Left ventricle myocardium inferior (tissue), 1 donor: ENCODE measurements at regions not wholly inside any gene's neighbourhood (a gene's known extent, or its start where the extent isn't known, plus 50 kb on each side); places are given as distances from the start of the nearest gene placed in this dataset.

Source experiments
- DNase-seq: peaks from one replicate; pipeline ENCODE4 v3.0.0-alpha.2; 2020
- H3K27ac ChIP-seq: fragments of 200-600 bp; replicated peaks from 2 replicates; pipeline ENCODE4 v1.8.0; 2021
- H3K27me3 ChIP-seq: fragments of 200-600 bp; 2 replicates; pipeline ENCODE4 v1.8.0; 2021; ENCODE audit warnings: low read depth
- H3K36me3 ChIP-seq: fragments of 200-600 bp; 2 replicates; pipeline ENCODE4 v1.8.0; 2021
- H3K4me1 ChIP-seq: fragments of 200-600 bp; 2 replicates; pipeline ENCODE4 v1.8.0; 2021
- H3K4me3 ChIP-seq: fragments of 200-600 bp; 2 replicates; pipeline ENCODE4 v1.8.0; 2021; ENCODE audit warnings: mild to moderate bottlenecking, moderate library complexity
- H3K9me3 ChIP-seq: fragments of 200-600 bp; replicated peaks from 2 replicates; pipeline ENCODE4 v1.8.0; 2021
- CTCF ChIP-seq: fragments of 200-600 bp; IDR thresholded peaks from 2 replicates; pipeline ENCODE4 v1.8.0; 2021; ENCODE audit warnings: antibody characterized with exemption, mild to moderate bottlenecking, borderline replicate concordance
- intact Hi-C: fragments of 100-400 bp; cut with micrococcal nuclease; formaldehyde crosslinking; loops from one replicate; pipeline ENCODE4 v1.11.0; 2022
- donor health status: DM: no; HTN: yes; CAD: no; lungs with severe emphysema.

DNA sequence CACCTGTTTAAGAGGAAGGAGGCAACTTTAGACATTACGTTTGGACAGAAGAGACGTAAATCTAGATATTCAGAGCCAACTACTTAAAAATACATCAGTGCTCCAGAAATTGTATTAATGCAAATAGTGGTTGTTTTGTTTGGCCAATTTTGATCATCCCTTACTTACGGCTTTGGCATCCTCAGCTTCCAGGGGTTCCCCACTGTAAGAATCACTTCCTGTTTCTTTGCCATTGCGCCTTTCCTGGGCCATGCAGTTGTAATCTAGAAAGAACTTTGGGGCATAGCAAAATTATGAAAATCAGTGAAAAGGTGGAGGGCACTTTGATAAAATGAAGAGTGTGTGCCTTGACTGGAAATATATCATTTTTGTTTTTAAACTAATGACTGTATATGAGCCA lies 537.2 kb upstream of the TLE4 start:
- Histone ChIP-seq H3K4me1 (no peaks in the 10 kb centered on the region), H3K27ac (no peak overlapping the region), H3K27me3 (no peaks in the 10 kb centered on the region), H3K9me3 (peaks cover 20% of the 10 kb centered on the region), H3K4me3 (no peak overlapping the region), H3K36me3 (no peaks in the 10 kb centered on the region)
- intact Hi-C loops: no loop called here
- no peak for TF ChIP-seq CTCF
- DNase-seq: no peak

DNA sequence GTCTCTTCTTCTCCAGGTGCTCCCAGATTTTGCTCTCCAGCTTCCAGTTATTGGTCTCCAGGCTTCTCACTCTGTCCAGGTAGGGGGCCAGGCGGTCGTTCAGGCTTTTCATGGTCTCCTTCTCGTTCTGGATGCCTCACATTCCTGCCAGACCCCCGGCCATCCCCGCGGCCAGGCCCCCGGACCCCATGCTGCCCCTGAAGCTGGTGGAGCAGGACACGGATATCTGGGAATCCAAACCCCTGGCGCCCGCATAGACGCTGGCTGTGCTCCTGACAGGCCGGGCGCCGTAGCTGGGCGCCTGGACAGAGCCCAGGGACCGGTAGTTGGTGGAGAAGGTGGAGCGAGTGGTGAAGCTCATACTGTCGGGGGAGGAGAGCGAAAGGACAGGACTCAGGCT lies 534.4 kb upstream of the TLE4 start:
- no peak for TF ChIP-seq CTCF
- Histone ChIP-seq H3K9me3 (peaks cover 20% of the 10 kb centered on the region), H3K4me1 (no peaks in the 10 kb centered on the region), H3K36me3 (no peaks in the 10 kb centered on the region), H3K27ac (no peak overlapping the region), H3K27me3 (no peaks in the 10 kb centered on the region), H3K4me3 (no peak overlapping the region)
- intact Hi-C loops: no loop called here
- DNase-seq: no peak

GRCh38 chr9:79040671-79041070 lies 531.1 kb upstream of the TLE4 start:
- Histone ChIP-seq H3K4me1 (no peaks in the 10 kb centered on the region), H3K27me3 (no peaks in the 10 kb centered on the region), H3K36me3 (no peaks in the 10 kb centered on the region), H3K27ac (no peak overlapping the region), H3K4me3 (no peak overlapping the region), H3K9me3 (no peaks in the 10 kb centered on the region)
- no peak for DNase-seq
- TF ChIP-seq CTCF: no peak
- intact Hi-C loops: no loop called here

DNA sequence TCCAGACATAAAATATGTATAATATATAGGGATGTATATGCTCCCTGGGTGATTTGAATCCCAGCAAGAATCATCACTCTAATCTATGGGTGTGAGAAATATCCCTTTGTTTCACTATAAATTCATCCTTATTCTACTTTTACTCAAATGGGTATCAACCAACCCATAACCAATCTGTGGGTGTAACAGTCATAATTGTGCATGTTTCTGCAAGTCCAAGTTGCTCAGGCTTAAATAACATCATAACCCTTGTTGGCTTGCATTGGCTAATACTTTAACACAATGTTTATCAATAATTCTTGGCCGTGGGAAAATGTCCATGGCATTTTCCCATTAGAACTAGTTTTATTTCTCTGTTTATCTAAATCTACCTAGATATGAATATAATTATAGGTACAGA lies 530.5 kb upstream of the TLE4 start:
- Histone ChIP-seq H3K4me1 (no peaks in the 10 kb centered on the region), H3K4me3 (no peak overlapping the region)
- no peak for TF ChIP-seq CTCF

DNA sequence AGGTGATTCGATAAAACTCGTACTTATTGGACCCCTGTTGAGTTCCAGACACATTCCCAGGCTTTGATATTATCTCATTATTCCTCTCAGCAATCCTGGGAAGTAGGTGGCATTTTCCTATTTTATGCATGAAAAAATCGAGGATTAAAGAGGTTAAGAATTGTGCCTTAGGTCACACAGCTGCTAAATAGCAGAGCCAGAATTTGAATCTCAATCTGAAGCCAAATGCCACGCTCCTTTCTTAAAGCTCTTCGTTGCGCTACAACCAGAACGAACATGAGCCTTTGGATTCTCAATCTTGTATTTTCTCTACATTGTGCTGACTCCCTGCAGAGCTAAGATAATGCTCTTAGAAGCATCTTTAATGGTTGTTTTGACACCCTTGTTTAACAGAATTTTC lies 527.8 kb upstream of the TLE4 start:
- Histone ChIP-seq H3K36me3 (no peaks in the 10 kb centered on the region), H3K27me3 (no peaks in the 10 kb centered on the region), H3K4me3 (no peak overlapping the region), H3K9me3 (no peaks in the 10 kb centered on the region), H3K4me1 (no peaks in the 10 kb centered on the region), H3K27ac (no peak overlapping the region)
- DNase-seq: no peak
- no peak for TF ChIP-seq CTCF
- intact Hi-C loops: no loop called here

More for the DNA sequence above, 530.5 kb upstream of the TLE4 start:
- no peak for DNase-seq
- Histone ChIP-seq H3K27me3 (no peaks in the 10 kb centered on the region), H3K9me3 (no peaks in the 10 kb centered on the region), H3K27ac (no peak overlapping the region), H3K36me3 (no peaks in the 10 kb centered on the region)
- intact Hi-C loops: no loop called here

DNA sequence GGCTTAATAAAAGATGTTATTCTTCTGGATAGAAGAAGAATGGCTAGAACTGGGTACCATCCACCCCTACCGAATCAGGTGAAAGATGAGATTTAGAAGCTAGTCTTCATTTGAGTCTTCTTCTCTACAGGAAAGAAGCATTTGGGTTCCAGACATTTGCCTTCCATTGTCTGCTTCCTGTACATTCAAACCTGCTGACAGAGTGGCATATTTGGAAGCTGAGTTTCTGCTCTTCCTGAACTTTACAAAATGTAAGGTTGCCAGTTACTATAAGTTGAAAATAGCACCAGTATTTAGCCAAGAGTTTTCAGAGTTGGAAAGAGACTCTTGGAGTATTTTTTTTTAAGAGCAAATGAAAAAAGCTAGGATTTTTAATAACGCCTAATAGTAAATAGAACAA lies 525.4 kb upstream of the TLE4 start:
- TF ChIP-seq CTCF: no peak
- DNase-seq: no peak
- Histone ChIP-seq H3K4me1 (no peaks in the 10 kb centered on the region), H3K27ac (no peak overlapping the region), H3K36me3 (no peaks in the 10 kb centered on the region), H3K9me3 (no peaks in the 10 kb centered on the region), H3K4me3 (no peak overlapping the region), H3K27me3 (no peaks in the 10 kb centered on the region)
- intact Hi-C loops: no loop called here
